Stimulated activated effector memory CD8-positive, alpha-beta T cell treated with anti-CD3 and anti-CD28 coated beads, Interleukin-12 subunit alpha, Interleukin-12 subunit beta, amount 100 ng/mL, for 72 hours (primary cell): ENCODE measurements at regions not wholly inside any gene's neighbourhood (a gene's known extent, or its start where the extent isn't known, plus 50 kb on each side); places are given as distances from the start of the nearest gene placed in this dataset.

Experiments used
- ATAC-seq: fragments of 150-1000 bp; cut with Tn5 transposase; 2 replicates; pipeline ENCODE4 v1.10.0; 2021
- DNase-seq, 2 donors: peaks; one replicate each; pipeline ENCODE4 v3.0.0; 2021 to 2022; ENCODE audit warnings: low spot score in 2 of 2
- H3K27ac Mint-ChIP-seq: one replicate; pipeline ENCODE4 v1.8.0; 2022; ENCODE audit warnings: mild to moderate bottlenecking, mixed read lengths
- H3K36me3 Mint-ChIP-seq: one replicate; pipeline ENCODE4 v1.8.0; 2022; ENCODE audit warnings: mild to moderate bottlenecking, mixed read lengths
- H3K4me1 Mint-ChIP-seq: one replicate; pipeline ENCODE4 v1.8.0; 2022; ENCODE audit warnings: mixed read lengths
- H3K4me3 Mint-ChIP-seq: one replicate; pipeline ENCODE4 v1.8.0; 2022; ENCODE audit warnings: mild to moderate bottlenecking, mixed read lengths
- H3K9me3 Mint-ChIP-seq: one replicate; pipeline ENCODE4 v1.8.0; 2022; ENCODE audit warnings: mixed read lengths

- H3K4me3 Mint-ChIP-seq = no peak overlapping the region
- no peak for ATAC-seq
- no peak overlapping the region for H3K27ac Mint-ChIP-seq
- no peaks in the 10 kb centered on the region for H3K9me3 Mint-ChIP-seq
- no peak for DNase-seq
- H3K36me3 Mint-ChIP-seq = no peaks in the 10 kb centered on the region
- no peaks in the 10 kb centered on the region for H3K4me1 Mint-ChIP-seq
Observed at GRCh38 chr1:87265786-87266185, 62.9 kb upstream of the LMO4 start.

- no peak for DNase-seq
- H3K4me3 Mint-ChIP-seq = no peak overlapping the region
Observed at GRCh38 chr1:87268111-87268510, 60.6 kb upstream of the LMO4 start.

GRCh38 chr1:87269921-87270320, 58.8 kb upstream of the LMO4 start:
- H3K27ac Mint-ChIP-seq = no peak overlapping the region
- H3K9me3 Mint-ChIP-seq = no peaks in the 10 kb centered on the region
- no peaks in the 10 kb centered on the region for H3K4me1 Mint-ChIP-seq
- H3K36me3 Mint-ChIP-seq = no peaks in the 10 kb centered on the region
- DNase-seq (no peak), ATAC-seq (no peak)
- H3K4me3 Mint-ChIP-seq = no peak overlapping the region

More at GRCh38 chr1:87268111-87268510, 60.6 kb upstream of the LMO4 start:
- ATAC-seq = no peak
- Mint-ChIP-seq H3K27ac (no peak overlapping the region), H3K9me3 (no peaks in the 10 kb centered on the region), H3K36me3 (no peaks in the 10 kb centered on the region), H3K4me1 (no peaks in the 10 kb centered on the region)

GRCh38 chr1:87273291-87273690, 55.4 kb upstream of the LMO4 start:
- no peaks in the 10 kb centered on the region for H3K4me1 Mint-ChIP-seq
- no peak for DNase-seq
- H3K9me3 Mint-ChIP-seq = no peaks in the 10 kb centered on the region
- no peak for ATAC-seq
- no peaks in the 10 kb centered on the region for H3K36me3 Mint-ChIP-seq
- no peak overlapping the region for H3K4me3 Mint-ChIP-seq
- H3K27ac Mint-ChIP-seq = no peak overlapping the region

GRCh38 chr1:87274851-87275250, 53.8 kb upstream of the LMO4 start:
- DNase-seq (no peak), ATAC-seq (no peak)
- Mint-ChIP-seq H3K27ac (no peak overlapping the region), H3K9me3 (no peaks in the 10 kb centered on the region), H3K36me3 (no peaks in the 10 kb centered on the region), H3K4me1 (no peaks in the 10 kb centered on the region), H3K4me3 (no peak overlapping the region)

- ATAC-seq (no peak), DNase-seq (no peak)
- no peaks in the 10 kb centered on the region for H3K36me3 Mint-ChIP-seq
- no peaks in the 10 kb centered on the region for H3K9me3 Mint-ChIP-seq
- no peak overlapping the region for H3K27ac Mint-ChIP-seq
- H3K4me1 Mint-ChIP-seq = no peaks in the 10 kb centered on the region
- H3K4me3 Mint-ChIP-seq = no peak overlapping the region
Observed at GRCh38 chr1:87278825-87279535, 49.7 kb upstream of the LMO4 start.
